Rectal smooth muscle tissue (tissue), 1 donor: ENCODE measurements at regions not wholly inside any gene's neighbourhood (a gene's known extent, or its start where the extent isn't known, plus 50 kb on each side); places are given as distances from the start of the nearest gene placed in this dataset.
"Not testable (repeated sequence)": the region's sequence is repeated elsewhere in the genome, so short reads cannot be mapped to it uniquely, and the experiment has no call there.

Experiments used
- H3K27ac ChIP-seq: one replicate; pipeline ENCODE4 v1.7.0; 2013; ENCODE audit warnings: low read depth, low read length, inconsistent platforms
- H3K27me3 ChIP-seq: one replicate; pipeline ENCODE4 v1.7.0; 2013; ENCODE audit warnings: low read length; ENCODE audit not compliant: control insufficient read depth, insufficient read depth
- H3K36me3 ChIP-seq: one replicate; pipeline ENCODE4 v1.7.0; 2013; ENCODE audit warnings: low read length; ENCODE audit not compliant: control insufficient read depth, insufficient read depth
- H3K4me1 ChIP-seq: one replicate; pipeline ENCODE4 v1.7.0; 2013; ENCODE audit warnings: low read length; ENCODE audit not compliant: control insufficient read depth, insufficient read depth
- H3K4me3 ChIP-seq: one replicate; pipeline ENCODE4 v1.7.0; 2013; ENCODE audit warnings: low read length
- H3K9ac ChIP-seq: one replicate; pipeline ENCODE4 v1.7.0; 2013; ENCODE audit warnings: low read length

DNA sequence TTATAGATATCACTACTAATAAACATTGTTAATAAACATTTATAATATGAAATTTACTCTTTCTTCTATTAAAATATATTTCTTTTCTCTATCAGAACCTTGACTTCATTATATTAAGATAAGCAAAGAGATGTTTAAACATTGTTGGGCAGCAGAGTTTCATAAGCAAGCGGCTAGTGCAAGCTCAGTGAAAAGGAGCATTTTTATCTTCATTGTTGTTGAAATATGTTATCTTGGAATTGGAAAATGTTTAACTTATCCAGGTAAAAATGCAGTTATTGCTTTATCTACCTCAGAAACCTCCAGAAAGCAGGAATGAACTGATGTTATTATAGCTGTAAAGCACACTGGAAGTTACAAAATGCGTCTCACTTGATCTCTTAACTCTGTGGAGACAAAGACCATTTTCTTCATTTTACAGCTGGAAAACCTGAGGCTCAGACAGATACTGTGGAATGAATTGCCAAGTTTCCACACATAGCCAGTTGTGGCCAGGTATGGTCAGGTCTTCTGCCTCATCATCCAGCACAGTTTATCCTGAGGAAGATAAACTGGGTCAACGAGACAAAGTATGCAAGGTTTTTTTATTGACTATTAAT, 934.6 kb upstream of the FAM98A start:
- H3K36me3 ChIP-seq, result no peaks in the 10 kb centered on the region
- no peak overlapping the region for H3K9ac ChIP-seq
- no peaks in the 10 kb centered on the region for H3K27me3 ChIP-seq
- no peak overlapping the region for H3K4me3 ChIP-seq
- no peaks in the 10 kb centered on the region for H3K4me1 ChIP-seq
- no peak overlapping the region for H3K27ac ChIP-seq

DNA sequence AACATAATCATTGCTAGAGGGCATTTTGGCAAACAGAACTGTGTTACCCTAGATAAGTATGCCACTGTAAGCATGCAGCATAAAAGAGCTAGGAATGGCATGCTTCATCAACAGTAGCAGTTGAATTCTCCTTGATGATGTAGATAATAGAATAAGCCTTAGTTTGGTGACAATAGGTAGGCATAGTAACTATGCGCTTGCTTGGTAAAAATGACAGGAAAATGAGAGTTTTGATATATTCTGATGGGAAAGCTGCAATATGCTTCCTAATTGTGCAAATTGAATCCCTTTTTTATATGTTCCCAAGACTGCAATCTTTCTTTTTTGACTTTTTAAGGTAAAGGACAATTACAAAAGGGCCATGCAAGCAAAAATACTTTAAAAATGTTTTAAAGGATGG, 930.9 kb upstream of the FAM98A start:
- no peak overlapping the region for H3K4me3 ChIP-seq
- no peaks in the 10 kb centered on the region for H3K27me3 ChIP-seq
- H3K9ac ChIP-seq, result no peak overlapping the region

DNA sequence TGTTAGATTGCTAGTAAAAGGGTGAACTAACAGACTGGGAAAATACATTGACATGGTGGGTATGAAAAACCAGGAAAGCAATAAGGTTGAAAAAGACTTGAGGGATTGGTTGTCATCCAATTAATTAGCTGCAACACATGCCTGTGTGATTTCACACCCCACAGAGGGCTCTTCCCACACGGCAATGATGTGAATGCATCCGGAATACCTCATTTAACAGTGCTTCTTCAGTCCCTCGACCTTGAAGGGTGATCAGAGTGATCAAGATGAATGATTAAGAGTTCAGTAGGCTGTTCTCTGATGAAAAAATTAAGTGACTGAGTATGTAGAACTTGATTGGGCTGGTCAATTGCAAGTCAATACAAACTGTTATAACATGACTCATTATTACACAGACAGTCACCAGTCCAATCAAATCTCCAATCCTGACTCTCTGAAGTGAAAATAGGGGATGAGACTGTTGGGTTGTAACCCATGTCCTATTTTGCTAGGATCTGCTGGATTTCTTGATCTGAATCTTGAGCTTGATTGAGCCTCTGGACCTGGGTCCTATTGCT, 924.9 kb upstream of the FAM98A start:
- Histone ChIP-seq H3K4me3 (no peak overlapping the region), H3K36me3 (no peaks in the 10 kb centered on the region), H3K27me3 (no peaks in the 10 kb centered on the region), H3K4me1 (no peaks in the 10 kb centered on the region), H3K9ac (no peak overlapping the region), H3K27ac (no peak overlapping the region)

More for the DNA sequence above, 930.9 kb upstream of the FAM98A start:
- H3K36me3 ChIP-seq, result no peaks in the 10 kb centered on the region
- no peak overlapping the region for H3K27ac ChIP-seq
- H3K4me1 ChIP-seq, result no peaks in the 10 kb centered on the region

DNA sequence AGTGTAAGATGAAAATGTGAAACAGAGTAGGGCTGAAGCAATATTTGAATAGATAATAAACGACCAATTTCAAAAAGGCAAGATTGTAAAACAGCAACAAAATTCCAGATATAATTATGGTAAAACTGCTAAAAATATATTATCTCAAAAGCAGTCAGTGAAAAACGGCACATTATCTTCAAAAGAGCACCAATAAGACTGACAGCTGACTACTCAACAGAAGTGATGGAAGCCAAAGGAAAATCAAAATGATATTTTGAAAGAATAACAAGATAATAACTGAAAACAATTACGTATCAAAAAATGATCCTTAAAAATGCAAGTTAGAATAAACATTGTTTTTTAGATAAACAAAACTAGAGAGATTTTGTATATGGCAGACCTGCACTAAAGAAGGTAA, 920.6 kb upstream of the FAM98A start:
- no peaks in the 10 kb centered on the region for H3K27me3 ChIP-seq
- no peak overlapping the region for H3K27ac ChIP-seq
- no peak overlapping the region for H3K4me3 ChIP-seq
- H3K9ac ChIP-seq, result no peak overlapping the region
- no peaks in the 10 kb centered on the region for H3K36me3 ChIP-seq
- no peaks in the 10 kb centered on the region for H3K4me1 ChIP-seq

DNA sequence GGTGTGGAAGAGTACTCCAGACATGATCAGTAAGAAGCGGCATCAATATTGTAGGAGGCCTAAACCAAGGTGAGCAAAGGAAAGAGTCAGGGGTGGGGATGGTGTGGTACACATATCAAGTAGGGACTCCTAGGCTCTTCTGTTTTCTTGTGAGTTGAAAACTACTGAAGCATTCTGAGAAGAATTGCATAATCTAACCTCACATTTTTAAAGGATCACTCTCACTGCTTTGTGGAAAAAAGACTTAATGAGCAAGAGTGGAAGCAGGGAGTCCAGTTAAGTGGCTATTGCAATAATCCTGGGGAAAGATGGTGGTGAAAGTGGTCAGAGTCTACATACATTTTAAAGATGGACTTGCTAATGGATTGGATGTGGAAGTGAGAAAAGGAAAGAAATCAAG, 899.5 kb upstream of the FAM98A start:
- Histone ChIP-seq H3K27me3 (no peaks in the 10 kb centered on the region), H3K27ac (no peak overlapping the region), H3K4me3 (no peak overlapping the region), H3K36me3 (no peaks in the 10 kb centered on the region), H3K9ac (no peak overlapping the region), H3K4me1 (no peaks in the 10 kb centered on the region)

DNA sequence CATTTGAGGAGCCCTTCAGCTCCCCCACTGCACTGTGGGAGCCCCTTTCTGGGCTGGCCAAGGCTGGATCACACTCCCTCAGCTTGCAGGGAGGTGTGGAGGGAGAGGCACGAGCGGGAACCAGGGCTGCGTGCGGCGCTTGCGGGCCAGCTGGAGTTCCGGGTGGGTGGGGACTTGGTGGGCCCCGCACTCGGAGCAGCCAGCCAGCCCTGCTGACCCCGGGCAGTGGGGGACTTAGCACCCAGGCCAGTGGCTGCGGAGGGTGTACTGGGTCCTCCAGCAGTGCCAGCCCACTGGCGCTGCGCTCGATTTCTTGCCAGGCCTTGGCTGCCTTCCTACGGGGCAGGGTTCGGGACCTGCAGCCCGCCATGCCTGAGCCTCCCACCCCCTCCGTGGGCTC, 895.1 kb upstream of the FAM98A start:
- not testable (repeated sequence) for H3K27ac ChIP-seq

DNA sequence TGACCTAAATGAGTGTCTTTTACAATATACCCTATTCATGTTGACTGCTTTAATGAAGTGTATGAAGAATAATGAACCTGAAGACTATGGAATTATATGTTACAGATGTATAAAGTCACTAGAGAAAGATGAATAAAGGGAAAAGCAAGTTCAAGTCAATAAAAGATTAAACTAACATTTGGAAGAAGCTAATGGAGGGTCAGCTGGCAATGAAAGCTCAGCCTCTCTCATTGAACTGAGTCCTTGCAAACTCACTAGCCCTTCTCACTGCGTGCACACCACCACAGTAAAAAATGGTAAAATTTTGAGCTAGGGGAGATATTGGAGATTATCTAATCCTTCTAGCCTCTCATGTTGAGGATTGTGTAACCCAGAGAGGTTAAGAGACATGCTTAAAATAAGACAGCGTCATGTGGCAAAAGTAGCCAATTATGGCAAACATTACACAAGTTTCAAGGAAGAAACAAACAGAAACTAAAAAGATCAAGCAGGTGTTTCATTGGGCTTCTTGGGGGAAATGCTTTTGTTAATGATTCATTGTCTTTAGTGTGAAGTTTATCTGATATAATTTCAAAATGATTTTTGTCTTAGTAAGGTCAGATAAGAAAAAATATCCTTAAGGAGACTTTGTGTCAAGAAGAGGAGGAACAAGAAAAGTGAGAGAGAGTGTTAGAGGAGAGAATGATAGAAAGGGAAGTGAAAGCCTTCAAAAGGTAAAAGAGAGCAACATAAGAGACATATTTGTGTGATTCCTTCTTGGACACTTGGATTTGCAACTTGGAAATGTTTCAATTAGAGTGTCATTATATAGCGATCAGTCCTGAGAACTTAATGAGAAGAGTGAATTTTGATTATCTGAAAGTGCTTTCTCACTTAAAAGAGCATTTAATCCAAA, 893.7 kb upstream of the FAM98A start:
- H3K27ac ChIP-seq, result no peak overlapping the region
- no peaks in the 10 kb centered on the region for H3K4me1 ChIP-seq
- no peak overlapping the region for H3K9ac ChIP-seq
- no peaks in the 10 kb centered on the region for H3K36me3 ChIP-seq
- H3K27me3 ChIP-seq, result no peaks in the 10 kb centered on the region
- no peak overlapping the region for H3K4me3 ChIP-seq

More for the DNA sequence above, 895.1 kb upstream of the FAM98A start:
- H3K9ac ChIP-seq, H3K36me3 ChIP-seq, H3K4me1 ChIP-seq, H3K4me3 ChIP-seq, H3K27me3 ChIP-seq: not testable (repeated sequence)

DNA sequence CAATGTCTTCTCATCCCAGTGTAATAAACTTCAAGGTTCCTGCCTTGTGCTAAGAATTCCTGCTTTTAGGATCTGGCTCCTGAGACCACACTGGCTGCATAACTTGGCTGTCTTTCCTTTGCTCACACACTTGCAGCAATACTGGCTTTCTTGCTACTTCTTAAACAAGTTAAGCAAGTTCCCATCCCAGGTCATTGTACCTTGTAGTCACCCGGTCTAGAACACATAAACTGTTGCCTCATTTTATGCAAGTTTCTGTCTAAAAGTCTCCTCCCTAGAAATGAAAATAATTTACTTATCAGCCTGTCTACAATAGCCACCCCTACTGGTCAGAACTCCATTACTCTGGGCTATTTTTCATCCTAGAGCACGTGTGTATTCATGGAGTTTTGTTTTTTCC, 887.9 kb upstream of the FAM98A start:
- no peak overlapping the region for H3K9ac ChIP-seq
- H3K27ac ChIP-seq, result no peak overlapping the region
- no peaks in the 10 kb centered on the region for H3K36me3 ChIP-seq
- H3K4me3 ChIP-seq, result no peak overlapping the region
- no peaks in the 10 kb centered on the region for H3K4me1 ChIP-seq
- no peaks in the 10 kb centered on the region for H3K27me3 ChIP-seq

DNA sequence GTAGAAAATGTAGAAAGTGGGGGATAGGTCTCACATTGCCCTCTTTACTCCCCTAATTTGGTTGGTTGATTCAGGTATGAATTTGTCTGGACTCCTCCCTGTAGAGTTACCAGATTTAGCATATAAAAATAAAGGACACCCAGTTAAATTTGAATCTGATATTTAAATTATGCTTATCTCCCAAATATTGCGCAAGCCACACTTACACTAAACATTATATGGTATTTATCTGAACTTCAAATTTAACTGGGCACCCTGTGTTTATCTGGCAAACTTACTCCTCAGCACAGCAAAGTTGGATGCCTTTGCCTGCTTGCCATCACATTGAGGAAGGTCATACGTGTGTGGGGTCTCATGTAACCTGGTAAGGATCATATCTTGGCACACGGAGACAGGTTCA, 882.4 kb upstream of the FAM98A start:
- no peaks in the 10 kb centered on the region for H3K36me3 ChIP-seq
- no peaks in the 10 kb centered on the region for H3K4me1 ChIP-seq
- no peak overlapping the region for H3K4me3 ChIP-seq
- no peaks in the 10 kb centered on the region for H3K27me3 ChIP-seq
- no peak overlapping the region for H3K9ac ChIP-seq
- H3K27ac ChIP-seq, result no peak overlapping the region

DNA sequence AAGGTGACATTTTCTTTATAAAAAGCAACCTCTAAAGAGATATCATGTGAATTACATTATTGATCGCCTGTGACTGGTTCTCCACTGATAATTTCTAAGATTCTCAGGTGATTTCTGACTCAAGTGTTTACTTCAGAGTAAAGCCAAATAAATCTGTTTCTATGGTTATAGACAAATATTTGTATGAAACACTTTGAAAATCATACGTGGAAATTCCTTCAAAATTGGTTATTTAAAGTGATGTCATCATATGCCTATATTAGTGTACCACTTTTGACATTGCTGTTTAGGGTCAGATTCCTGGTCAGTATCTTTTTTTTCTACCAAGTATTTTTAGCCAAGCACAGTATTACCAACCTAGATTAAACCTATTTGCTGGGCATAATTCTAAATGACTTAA, 881.3 kb upstream of the FAM98A start:
- Histone ChIP-seq H3K4me1 (no peaks in the 10 kb centered on the region), H3K27ac (no peak overlapping the region), H3K9ac (no peak overlapping the region), H3K27me3 (no peaks in the 10 kb centered on the region), H3K36me3 (no peaks in the 10 kb centered on the region), H3K4me3 (no peak overlapping the region)

DNA sequence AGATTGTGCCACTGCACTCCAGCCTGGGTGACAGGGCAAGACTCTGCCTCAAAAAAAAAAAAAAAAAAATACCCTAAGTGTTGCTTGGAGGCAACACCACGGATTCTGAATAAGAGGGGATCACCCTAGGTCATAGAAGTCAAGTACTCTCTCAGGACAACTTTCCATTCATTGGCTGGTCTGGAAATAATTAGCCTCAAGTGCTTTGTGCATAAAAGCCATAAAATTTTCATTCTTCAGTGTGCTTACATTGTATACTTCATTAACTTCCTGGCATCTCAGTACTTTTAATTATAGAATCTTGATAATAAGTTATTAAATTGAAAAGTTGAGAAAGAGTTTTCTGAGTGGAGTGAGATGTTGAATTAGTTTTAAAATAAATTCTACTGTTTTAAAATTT, 876.1 kb upstream of the FAM98A start:
- H3K27ac ChIP-seq, result no peak overlapping the region
- no peaks in the 10 kb centered on the region for H3K36me3 ChIP-seq
- no peaks in the 10 kb centered on the region for H3K4me1 ChIP-seq
- no peaks in the 10 kb centered on the region for H3K27me3 ChIP-seq
- H3K9ac ChIP-seq, result no peak overlapping the region
- no peak overlapping the region for H3K4me3 ChIP-seq

DNA sequence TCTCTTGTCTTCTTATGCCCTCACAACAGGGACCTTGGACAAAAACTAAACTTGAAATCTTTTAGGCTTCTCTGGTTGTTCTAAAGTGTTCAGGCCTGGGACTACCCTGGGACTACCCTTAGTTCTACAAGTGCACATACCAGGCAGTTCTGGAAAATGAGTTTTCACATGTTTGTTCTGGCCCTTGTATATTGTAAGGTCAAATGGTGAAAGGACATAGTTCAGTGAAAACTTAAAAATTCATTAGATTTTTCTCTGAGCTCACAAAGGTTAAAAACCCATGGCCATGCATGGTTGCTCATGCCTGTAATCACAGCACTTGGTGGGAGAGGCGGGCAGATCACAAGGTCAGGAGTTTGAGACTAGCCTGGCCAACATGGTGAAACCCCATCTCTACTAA, 875.5 kb upstream of the FAM98A start:
- Histone ChIP-seq H3K4me1 (no peaks in the 10 kb centered on the region), H3K36me3 (no peaks in the 10 kb centered on the region), H3K27ac (no peak overlapping the region), H3K9ac (no peak overlapping the region), H3K4me3 (no peak overlapping the region), H3K27me3 (no peaks in the 10 kb centered on the region)

DNA sequence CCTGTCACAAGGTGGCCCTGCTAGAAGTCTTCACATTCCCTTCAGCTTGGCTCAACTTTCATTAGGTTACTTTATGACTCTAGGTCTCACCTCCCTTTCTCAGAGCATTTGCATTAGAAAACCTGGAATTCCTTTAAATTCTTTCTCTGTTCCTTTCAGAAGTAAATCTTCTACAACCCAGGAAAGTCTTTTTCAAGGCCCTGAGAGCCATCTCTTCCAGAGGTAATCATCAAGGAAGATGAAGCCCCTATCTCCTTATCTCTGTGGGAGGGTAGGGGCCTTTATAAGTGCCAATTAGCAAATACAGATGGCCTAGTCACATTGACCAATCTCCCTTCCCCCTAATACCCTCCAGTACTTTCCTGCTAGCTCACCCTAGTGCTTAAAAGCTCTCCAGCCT, 848.0 kb upstream of the FAM98A start:
- Histone ChIP-seq H3K9ac (no peak overlapping the region), H3K4me3 (no peak overlapping the region), H3K4me1 (no peaks in the 10 kb centered on the region), H3K36me3 (no peaks in the 10 kb centered on the region), H3K27me3 (no peaks in the 10 kb centered on the region), H3K27ac (no peak overlapping the region)
